SJSA1 (cell line): ENCODE measurements at regions not wholly inside any gene's neighbourhood (a gene's known extent, or its start where the extent isn't known, plus 50 kb on each side); places are given as distances from the start of the nearest gene placed in this dataset.

ENCODE experiments used
- DNase-seq, 2 experiments: peaks; one replicate each; pipeline ENCODE4 v3.0.0-alpha.2; 2015 to 2020; ENCODE audit warnings: low spot score in 2 of 2, low read depth in 1 of 2
- H3K27ac ChIP-seq: fragments of 250-450 bp; sonication (Bioruptor Pico); 2 replicates; pipeline ENCODE4 v1.5.1; 2020; ENCODE audit warnings: mild to moderate bottlenecking, moderate library complexity
- H3K27me3 ChIP-seq: fragments of 250-450 bp; sonication (Bioruptor Pico); replicated peaks from 2 replicates; pipeline ENCODE4 v1.5.1; 2020; ENCODE audit warnings: mild to moderate bottlenecking, moderate library complexity
- H3K36me3 ChIP-seq: fragments of 250-450 bp; sonication (Bioruptor Pico); 2 replicates; pipeline ENCODE4 v1.5.1; 2020; ENCODE audit warnings: mild to moderate bottlenecking
- H3K4me1 ChIP-seq: fragments of 250-450 bp; sonication (Bioruptor Pico); replicated peaks from 2 replicates; pipeline ENCODE4 v1.6.1; 2021; ENCODE audit warnings: mild to moderate bottlenecking
- H3K4me3 ChIP-seq: fragments of 250-450 bp; sonication (Bioruptor Pico); 2 replicates; pipeline ENCODE4 v1.5.1; 2020; ENCODE audit warnings: mild to moderate bottlenecking
- H3K9me3 ChIP-seq: fragments of 250-450 bp; sonication (Bioruptor Pico); replicated peaks from 2 replicates; pipeline ENCODE4 v1.5.1; 2020; ENCODE audit warnings: mild to moderate bottlenecking

- H3K36me3 ChIP-seq: no peaks in the 10 kb centered on the region
- H3K4me1 ChIP-seq: no peaks in the 10 kb centered on the region
- H3K4me3 ChIP-seq: no peak overlapping the region
- no peaks in the 10 kb centered on the region for H3K27me3 ChIP-seq
- H3K9me3 ChIP-seq: no peaks in the 10 kb centered on the region
- DNase-seq: no peak
- no peak overlapping the region for H3K27ac ChIP-seq
Measured at GRCh38 chr5:112112346-112112745, 306.7 kb downstream of the EPB41L4A start.

GRCh38 chr5:112109331-112110007, 309.6 kb downstream of the EPB41L4A start:
- DNase-seq: no peak
- Histone ChIP-seq H3K27me3 (no peaks in the 10 kb centered on the region), H3K36me3 (no peaks in the 10 kb centered on the region), H3K4me3 (no peak overlapping the region), H3K27ac (no peak overlapping the region), H3K4me1 (no peaks in the 10 kb centered on the region), H3K9me3 (no peaks in the 10 kb centered on the region)

GRCh38 chr5:112106878-112107277, 312.2 kb downstream of the EPB41L4A start:
- Histone ChIP-seq H3K4me3 (no peak overlapping the region), H3K27me3 (no peaks in the 10 kb centered on the region)
- DNase-seq: no peak

GRCh38 chr5:112097768-112098167, 321.3 kb downstream of the EPB41L4A start:
- Histone ChIP-seq H3K9me3 (no peaks in the 10 kb centered on the region), H3K36me3 (no peaks in the 10 kb centered on the region), H3K4me1 (no peaks in the 10 kb centered on the region), H3K27me3 (no peaks in the 10 kb centered on the region), H3K4me3 (no peak overlapping the region), H3K27ac (no peak overlapping the region)
- DNase-seq: peak in 1 of 2 experiments; percentile 17

More at GRCh38 chr5:112106878-112107277, 312.2 kb downstream of the EPB41L4A start:
- Histone ChIP-seq H3K36me3 (no peaks in the 10 kb centered on the region), H3K9me3 (no peaks in the 10 kb centered on the region), H3K4me1 (no peaks in the 10 kb centered on the region), H3K27ac (no peak overlapping the region)

GRCh38 chr5:112087222-112087621, 330.2 kb upstream of the NREP start:
- DNase-seq: no peak
- Histone ChIP-seq H3K27me3 (no peaks in the 10 kb centered on the region), H3K27ac (no peak overlapping the region), H3K4me1 (no peaks in the 10 kb centered on the region), H3K36me3 (no peaks in the 10 kb centered on the region), H3K4me3 (no peak overlapping the region), H3K9me3 (no peaks in the 10 kb centered on the region)

GRCh38 chr5:112086740-112087139, 329.7 kb upstream of the NREP start:
- Histone ChIP-seq H3K27ac (no peak overlapping the region), H3K4me1 (no peaks in the 10 kb centered on the region), H3K36me3 (no peaks in the 10 kb centered on the region), H3K27me3 (no peaks in the 10 kb centered on the region), H3K4me3 (no peak overlapping the region), H3K9me3 (no peaks in the 10 kb centered on the region)
- no peak for DNase-seq

GRCh38 chr5:112084149-112084548, 327.2 kb upstream of the NREP start:
- no peak for DNase-seq
- Histone ChIP-seq H3K4me3 (no peak overlapping the region), H3K4me1 (no peaks in the 10 kb centered on the region), H3K27me3 (no peaks in the 10 kb centered on the region), H3K9me3 (no peaks in the 10 kb centered on the region), H3K36me3 (no peaks in the 10 kb centered on the region), H3K27ac (no peak overlapping the region)

- Histone ChIP-seq H3K36me3 (no peaks in the 10 kb centered on the region), H3K27me3 (no peaks in the 10 kb centered on the region), H3K4me3 (no peak overlapping the region), H3K9me3 (no peaks in the 10 kb centered on the region), H3K4me1 (no peaks in the 10 kb centered on the region), H3K27ac (no peak overlapping the region)
- no peak for DNase-seq
Measured at GRCh38 chr5:112083623-112084022, 326.6 kb upstream of the NREP start.

- Histone ChIP-seq H3K9me3 (no peaks in the 10 kb centered on the region), H3K27me3 (no peaks in the 10 kb centered on the region), H3K4me3 (no peak overlapping the region), H3K4me1 (no peaks in the 10 kb centered on the region), H3K27ac (no peak overlapping the region), H3K36me3 (no peaks in the 10 kb centered on the region)
- peak in 1 of 2 experiments; percentile 21 for DNase-seq
Measured at GRCh38 chr5:112077180-112077579, 320.2 kb upstream of the NREP start.

GRCh38 chr5:112070022-112070421, 313.0 kb upstream of the NREP start:
- Histone ChIP-seq H3K9me3 (no peaks in the 10 kb centered on the region), H3K27me3 (no peaks in the 10 kb centered on the region), H3K36me3 (no peaks in the 10 kb centered on the region), H3K27ac (no peak overlapping the region), H3K4me1 (no peaks in the 10 kb centered on the region), H3K4me3 (no peak overlapping the region)
- no peak for DNase-seq

- Histone ChIP-seq H3K36me3 (no peaks in the 10 kb centered on the region), H3K27ac (no peak overlapping the region), H3K9me3 (no peaks in the 10 kb centered on the region), H3K27me3 (no peaks in the 10 kb centered on the region), H3K4me1 (no peaks in the 10 kb centered on the region), H3K4me3 (no peak overlapping the region)
- no peak for DNase-seq
Measured at GRCh38 chr5:112069329-112069728, 312.3 kb upstream of the NREP start.

GRCh38 chr5:112068593-112068992, 311.6 kb upstream of the NREP start:
- no peak for DNase-seq
- H3K36me3 ChIP-seq: no peaks in the 10 kb centered on the region
- H3K9me3 ChIP-seq: no peaks in the 10 kb centered on the region
- no peaks in the 10 kb centered on the region for H3K27me3 ChIP-seq
- no peaks in the 10 kb centered on the region for H3K4me1 ChIP-seq
- H3K27ac ChIP-seq: no peak overlapping the region
- no peak overlapping the region for H3K4me3 ChIP-seq

GRCh38 chr5:112065781-112066180, 308.8 kb upstream of the NREP start:
- Histone ChIP-seq H3K9me3 (no peaks in the 10 kb centered on the region), H3K36me3 (no peaks in the 10 kb centered on the region), H3K27me3 (no peaks in the 10 kb centered on the region), H3K27ac (no peak overlapping the region), H3K4me3 (no peak overlapping the region), H3K4me1 (peaks cover 15% of the 10 kb centered on the region)
- DNase-seq: no peak

GRCh38 chr5:112064956-112065355, 308.0 kb upstream of the NREP start:
- Histone ChIP-seq H3K9me3 (no peaks in the 10 kb centered on the region), H3K4me3 (no peak overlapping the region), H3K4me1 (peaks cover 17% of the 10 kb centered on the region), H3K27ac (no peak overlapping the region), H3K36me3 (no peaks in the 10 kb centered on the region), H3K27me3 (no peaks in the 10 kb centered on the region)
- DNase-seq: no peak

GRCh38 chr5:112064271-112064701, 307.3 kb upstream of the NREP start:
- H3K36me3 ChIP-seq: no peaks in the 10 kb centered on the region
- no peak for DNase-seq
- no peaks in the 10 kb centered on the region for H3K27me3 ChIP-seq
- peaks cover 17% of the 10 kb centered on the region for H3K4me1 ChIP-seq
- H3K9me3 ChIP-seq: no peaks in the 10 kb centered on the region
- H3K4me3 ChIP-seq: no peak overlapping the region
- H3K27ac ChIP-seq: no peak overlapping the region
